ENCODE measurements at regions not wholly inside any gene's neighbourhood (a gene's known extent, or its start where the extent isn't known, plus 50 kb on each side); places are given as distances from the start of the nearest gene placed in this dataset.
"Not testable (repeated sequence)": the region's sequence is repeated elsewhere in the genome, so short reads cannot be mapped to it uniquely, and the experiment has no call there.

GRCh38 chr14:34170882-34171281 lies 220.0 kb upstream of the EGLN3 start:
- no peak for DNase-seq

GRCh38 chr14:34169561-34169960 lies 218.7 kb upstream of the EGLN3 start:
- no peak for DNase-seq

- DNase-seq, result no peak
Measured at GRCh38 chr14:34168656-34169055, 217.8 kb upstream of the EGLN3 start.

- no peak for DNase-seq
Measured at GRCh38 chr14:34165847-34166350, 215.0 kb upstream of the EGLN3 start.

GRCh38 chr14:34164162-34164864 lies 213.4 kb upstream of the EGLN3 start:
- DNase-seq, result no peak

GRCh38 chr14:34161351-34162082 lies 210.6 kb upstream of the EGLN3 start:
- no peak for DNase-seq

- DNase-seq, result no peak
Measured at GRCh38 chr14:34160619-34161018, 209.7 kb upstream of the EGLN3 start.

- no peak for DNase-seq
Measured at GRCh38 chr14:34157651-34158050, 206.8 kb upstream of the EGLN3 start.

GRCh38 chr14:34147461-34147860 lies 196.6 kb upstream of the EGLN3 start:
- DNase-seq, result no peak

GRCh38 chr14:34140127-34140526 lies 189.3 kb upstream of the EGLN3 start:
- DNase-seq, result not testable (repeated sequence)

- DNase-seq, result not testable (repeated sequence)
Measured at GRCh38 chr14:34139160-34140121, 188.6 kb upstream of the EGLN3 start.

GRCh38 chr14:34138175-34138574 lies 187.3 kb upstream of the EGLN3 start:
- DNase-seq, result no peak

GRCh38 chr14:34137001-34137745 lies 186.3 kb upstream of the EGLN3 start:
- DNase-seq, result no peak

GRCh38 chr14:34135492-34135891 lies 184.6 kb upstream of the EGLN3 start:
- no peak for DNase-seq

- no peak for DNase-seq
Measured at GRCh38 chr14:34134484-34134883, 183.6 kb upstream of the EGLN3 start.

GRCh38 chr14:34129927-34130552 lies 179.2 kb upstream of the EGLN3 start:
- DNase-seq, result no peak

GRCh38 chr14:34128665-34129064 lies 177.8 kb upstream of the EGLN3 start:
- no peak for DNase-seq

GRCh38 chr14:34126586-34126985 lies 175.7 kb upstream of the EGLN3 start:
- no peak for DNase-seq

GRCh38 chr14:34124585-34124984 lies 173.7 kb upstream of the EGLN3 start:
- no peak for DNase-seq

- no peak for DNase-seq
Measured at GRCh38 chr14:34122650-34123049, 171.8 kb upstream of the EGLN3 start.

GRCh38 chr14:34122081-34122480 lies 171.2 kb upstream of the EGLN3 start:
- no peak for DNase-seq

Data from bone marrow (tissue), 2 donors.